Parathyroid adenoma (tissue), 2 donors: ENCODE measurements at regions not wholly inside any gene's neighbourhood (a gene's known extent, or its start where the extent isn't known, plus 50 kb on each side); places are given as distances from the start of the nearest gene placed in this dataset.

Experiments
- H2AFZ ChIP-seq: fragments of 300-600 bp; sonication (generic); one replicate; pipeline ENCODE4 v1.7.0; 2017; ENCODE audit warnings: antibody characterized with exemption, mild to moderate bottlenecking
- H3K27ac ChIP-seq: fragments of 300-600 bp; sonication (generic); one replicate; pipeline ENCODE4 v1.7.0; 2017
- H3K27me3 ChIP-seq: fragments of 300-600 bp; sonication (generic); one replicate; pipeline ENCODE4 v1.7.0; 2017; ENCODE audit warnings: low read length; ENCODE audit not compliant: control insufficient read depth, insufficient read depth
- H3K36me3 ChIP-seq: fragments of 300-600 bp; sonication (generic); one replicate; pipeline ENCODE4 v1.7.0; 2017; ENCODE audit warnings: low read length; ENCODE audit not compliant: control insufficient read depth, insufficient read depth
- H3K4me1 ChIP-seq: fragments of 300-600 bp; sonication (generic); one replicate; pipeline ENCODE4 v1.7.0; 2017; ENCODE audit warnings: control low read depth
- H3K4me2 ChIP-seq: fragments of 300-600 bp; sonication (generic); one replicate; pipeline ENCODE4 v1.7.0; 2017; ENCODE audit warnings: low read length
- H3K4me3 ChIP-seq: fragments of 300-600 bp; sonication (generic); one replicate; pipeline ENCODE4 v1.7.0; 2017; ENCODE audit warnings: low read depth, low read length
- H3K79me2 ChIP-seq: fragments of 300-600 bp; sonication (generic); one replicate; pipeline ENCODE4 v1.7.0; 2017; ENCODE audit warnings: control low read depth
- H3K9ac ChIP-seq: fragments of 300-600 bp; sonication (generic); one replicate; pipeline ENCODE4 v1.7.0; 2017; ENCODE audit warnings: mild to moderate bottlenecking
- H3K9me3 ChIP-seq: fragments of 300-600 bp; sonication (generic); one replicate; pipeline ENCODE4 v1.7.0; 2017; ENCODE audit warnings: low read length; ENCODE audit not compliant: control insufficient read depth
- CTCF ChIP-seq: fragments of 300-600 bp; sonication (generic); IDR thresholded peaks from one replicate; pipeline ENCODE4 v1.7.0; 2017; ENCODE audit warnings: antibody characterized with exemption, mild to moderate bottlenecking
- donor health status: primary hyperparathyroidism.

DNA sequence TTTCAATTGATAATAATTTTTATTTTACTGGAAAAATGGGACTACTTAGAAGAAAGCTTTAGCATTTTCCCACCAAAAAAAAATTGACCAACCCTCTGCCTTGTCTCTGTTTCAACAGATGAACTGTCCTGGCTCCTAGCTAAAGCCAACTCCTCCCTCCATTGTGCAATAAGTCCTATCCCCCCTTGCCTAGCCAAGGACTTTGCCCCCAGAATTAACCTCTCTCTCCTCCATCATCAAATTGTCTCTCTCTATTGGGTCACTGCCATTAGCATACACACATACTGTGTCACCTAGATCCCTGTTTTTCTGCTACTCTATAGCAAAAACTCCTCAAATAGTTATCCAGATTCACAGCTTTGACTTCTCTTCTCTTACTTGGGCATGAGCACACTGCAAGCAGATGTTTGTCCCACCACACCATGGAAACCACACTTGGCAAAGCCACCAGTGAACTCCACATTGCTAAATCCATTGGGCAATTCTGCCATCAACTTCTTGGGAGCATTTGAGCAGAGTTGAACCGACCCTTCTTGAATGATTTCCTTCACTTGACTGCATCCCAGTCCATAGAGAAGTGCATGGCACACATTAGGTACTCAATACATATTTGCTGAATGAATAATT is 91.4 kb upstream of the NEBL start:
- H3K9ac ChIP-seq, result no peak overlapping the region
- no peaks in the 10 kb centered on the region for H3K4me1 ChIP-seq
- no peak overlapping the region for H3K4me2 ChIP-seq
- no peak overlapping the region for H3K27ac ChIP-seq
- TF ChIP-seq CTCF, result no peak
- no peaks in the 10 kb centered on the region for H3K9me3 ChIP-seq
- H2AFZ ChIP-seq, result no peak overlapping the region
- H3K79me2 ChIP-seq, result peaks cover 3% of the 10 kb centered on the region
- H3K36me3 ChIP-seq, result no peaks in the 10 kb centered on the region
- H3K27me3 ChIP-seq, result no peaks in the 10 kb centered on the region
- no peak overlapping the region for H3K4me3 ChIP-seq

DNA sequence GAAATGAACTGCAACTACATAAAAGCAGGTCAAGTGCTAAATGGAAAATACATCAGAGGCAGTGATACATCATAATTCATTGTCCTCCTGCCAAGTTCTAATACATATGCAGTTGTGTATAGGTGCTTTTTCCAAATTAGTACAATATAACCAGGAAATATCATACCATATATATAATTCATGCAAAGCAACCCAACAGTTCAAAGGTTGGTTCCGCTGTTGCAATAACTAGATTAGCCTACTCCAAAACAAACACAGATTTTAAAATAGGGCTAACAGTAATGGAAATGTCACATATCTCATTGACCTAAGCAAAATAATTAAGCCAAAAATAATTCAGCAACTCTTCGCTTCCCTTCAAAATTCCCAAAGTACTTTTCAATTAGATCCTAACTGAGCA is 88.9 kb upstream of the NEBL start:
- Histone ChIP-seq H3K27ac (no peak overlapping the region), H3K4me1 (no peaks in the 10 kb centered on the region), H3K4me2 (no peak overlapping the region), H3K36me3 (no peaks in the 10 kb centered on the region), H3K27me3 (no peaks in the 10 kb centered on the region), H3K4me3 (no peak overlapping the region), H3K9me3 (no peaks in the 10 kb centered on the region), H3K79me2 (peaks cover 8% of the 10 kb centered on the region), H3K9ac (no peak overlapping the region), H2AFZ (no peak overlapping the region)
- TF ChIP-seq CTCF, result no peak

GRCh38 chr10:20984662-20985061 is 87.6 kb upstream of the NEBL start:
- H3K36me3 ChIP-seq, result no peaks in the 10 kb centered on the region
- H3K27me3 ChIP-seq, result no peaks in the 10 kb centered on the region
- H3K27ac ChIP-seq, result no peak overlapping the region
- H3K4me2 ChIP-seq, result no peak overlapping the region
- TF ChIP-seq CTCF, result no peak
- peaks cover 8% of the 10 kb centered on the region for H3K79me2 ChIP-seq
- no peak overlapping the region for H3K4me3 ChIP-seq
- no peaks in the 10 kb centered on the region for H3K4me1 ChIP-seq
- H3K9me3 ChIP-seq, result no peaks in the 10 kb centered on the region
- no peak overlapping the region for H3K9ac ChIP-seq
- no peak overlapping the region for H2AFZ ChIP-seq

GRCh38 chr10:20981419-20981953 is 84.4 kb upstream of the NEBL start:
- no peak overlapping the region for H3K4me3 ChIP-seq
- H3K79me2 ChIP-seq, result peaks cover 8% of the 10 kb centered on the region
- no peak overlapping the region for H3K4me2 ChIP-seq
- H3K27me3 ChIP-seq, result no peaks in the 10 kb centered on the region
- H3K36me3 ChIP-seq, result no peaks in the 10 kb centered on the region
- H3K9me3 ChIP-seq, result no peaks in the 10 kb centered on the region
- no peak overlapping the region for H2AFZ ChIP-seq
- H3K4me1 ChIP-seq, result peaks cover 3% of the 10 kb centered on the region
- H3K9ac ChIP-seq, result no peak overlapping the region
- TF ChIP-seq CTCF, result no peak
- H3K27ac ChIP-seq, result no peak overlapping the region

- TF ChIP-seq CTCF, result no peak
- H3K9ac ChIP-seq, result no peak overlapping the region
- H2AFZ ChIP-seq, result no peak overlapping the region
These were observed 81.5 kb upstream of the NEBL start for GRCh38 chr10:20978617-20979016.

More at GRCh38 chr10:20978617-20979016, 81.5 kb upstream of the NEBL start:
- Histone ChIP-seq H3K27me3 (no peaks in the 10 kb centered on the region), H3K4me2 (no peak overlapping the region), H3K36me3 (no peaks in the 10 kb centered on the region), H3K4me1 (peaks cover 3% of the 10 kb centered on the region), H3K4me3 (no peak overlapping the region), H3K79me2 (peaks cover 8% of the 10 kb centered on the region), H3K9me3 (no peaks in the 10 kb centered on the region), H3K27ac (no peak overlapping the region)
